ENCODE measurements at regions not wholly inside any gene's neighbourhood (a gene's known extent, or its start where the extent isn't known, plus 50 kb on each side); places are given as distances from the start of the nearest gene placed in this dataset.

GRCh38 chr6:95094751-95095663 is 482.3 kb upstream of the MANEA start:
- Mint-ChIP-seq H3K36me3 (ENCODE audit: low read depth) (no peaks in the 10 kb centered on the region), H3K4me1 (ENCODE audit: low read depth) (no peaks in the 10 kb centered on the region), H3K27ac (no peak overlapping the region), H3K27me3 (no peaks in the 10 kb centered on the region), H3K4me3 (no peak overlapping the region), H3K9me3 (no peaks in the 10 kb centered on the region)
- DNase-seq (no peak), ATAC-seq (no peak)
- ChIA-PET POLR2A (no interaction called here), CTCF (no interaction called here)
- TF ChIP-seq CTCF (IDR thresholded peaks at IDR 0.05), result no peak
- intact Hi-C loops (cut with micrococcal nuclease), result no loop called here

- POLR2A ChIA-PET, result no interaction called here
- no peak overlapping the region for H3K27ac Mint-ChIP-seq
- no peaks in the 10 kb centered on the region for H3K27me3 Mint-ChIP-seq
- no peaks in the 10 kb centered on the region for H3K4me1 Mint-ChIP-seq (ENCODE audit: low read depth)
- H3K36me3 Mint-ChIP-seq (ENCODE audit: low read depth), result no peaks in the 10 kb centered on the region
- no peak for ATAC-seq
- intact Hi-C loops (cut with micrococcal nuclease), result no loop called here
- no peak for DNase-seq
- H3K4me3 Mint-ChIP-seq, result no peak overlapping the region
- no peaks in the 10 kb centered on the region for H3K9me3 Mint-ChIP-seq
- no peak for TF ChIP-seq CTCF (IDR thresholded peaks at IDR 0.05)
- CTCF ChIA-PET, result no interaction called here
Observed at GRCh38 chr6:95095855-95096254, 481.5 kb upstream of the MANEA start.

GRCh38 chr6:95099410-95099809 is 477.9 kb upstream of the MANEA start:
- ChIA-PET CTCF (no interaction called here), POLR2A (no interaction called here)
- Mint-ChIP-seq H3K27me3 (no peaks in the 10 kb centered on the region), H3K9me3 (no peaks in the 10 kb centered on the region), H3K27ac (no peak overlapping the region), H3K4me1 (ENCODE audit: low read depth) (no peaks in the 10 kb centered on the region), H3K36me3 (ENCODE audit: low read depth) (no peaks in the 10 kb centered on the region), H3K4me3 (no peak overlapping the region)
- ATAC-seq (no peak), DNase-seq (no peak)
- TF ChIP-seq CTCF (IDR thresholded peaks at IDR 0.05), result no peak
- intact Hi-C loops (cut with micrococcal nuclease), result no loop called here

GRCh38 chr6:95109212-95109611 is 468.1 kb upstream of the MANEA start:
- no peak overlapping the region for H3K4me3 Mint-ChIP-seq
- ChIA-PET CTCF (no interaction called here), POLR2A (no interaction called here)
- H3K4me1 Mint-ChIP-seq (ENCODE audit: low read depth), result no peaks in the 10 kb centered on the region
- DNase-seq, result no peak
- no peaks in the 10 kb centered on the region for H3K36me3 Mint-ChIP-seq (ENCODE audit: low read depth)
- no peaks in the 10 kb centered on the region for H3K27me3 Mint-ChIP-seq
- H3K27ac Mint-ChIP-seq, result no peak overlapping the region
- TF ChIP-seq CTCF (IDR thresholded peaks at IDR 0.05), result no peak
- no peak for ATAC-seq
- no peaks in the 10 kb centered on the region for H3K9me3 Mint-ChIP-seq
- intact Hi-C loops (cut with micrococcal nuclease), result no loop called here

GRCh38 chr6:95110767-95111166 is 466.6 kb upstream of the MANEA start:
- H3K4me3 Mint-ChIP-seq, result no peak overlapping the region
- CTCF ChIA-PET, result no interaction called here
- H3K27me3 Mint-ChIP-seq, result no peaks in the 10 kb centered on the region
- ATAC-seq (no peak), DNase-seq (no peak)
- H3K4me1 Mint-ChIP-seq (ENCODE audit: low read depth), result no peaks in the 10 kb centered on the region
- no peak overlapping the region for H3K27ac Mint-ChIP-seq
- intact Hi-C loops (cut with micrococcal nuclease), result no loop called here
- H3K9me3 Mint-ChIP-seq, result no peaks in the 10 kb centered on the region
- H3K36me3 Mint-ChIP-seq (ENCODE audit: low read depth), result no peaks in the 10 kb centered on the region
- POLR2A ChIA-PET, result no interaction called here
- no peak for TF ChIP-seq CTCF (IDR thresholded peaks at IDR 0.05)

Measured in activated CD8-positive, alpha-beta T cell treated with anti-CD3 and anti-CD28 coated beads for 36 hours (primary cell).